Ovary (tissue), 3 donors: ENCODE measurements at regions not wholly inside any gene's neighbourhood (a gene's known extent, or its start where the extent isn't known, plus 50 kb on each side); places are given as distances from the start of the nearest gene placed in this dataset.

Experiments
- CTCF ChIP-seq, 3 donors: fragments of 450-650 bp in 2 of 3; fragments of 200-600 bp in 1 of 3; IDR thresholded peaks; one replicate each; pipeline versions ENCODE4 v1.5.1 to v1.8.0; 2016 to 2022; ENCODE audit warnings: antibody characterized with exemption in 3 of 3, mild to moderate bottlenecking in 1 of 3
- EP300 ChIP-seq: sonication (generic); formaldehyde crosslinking; IDR thresholded peaks from one replicate; pipeline ENCODE4 v1.6.1; 2017; ENCODE audit warnings: antibody characterized with exemption
- POLR2A ChIP-seq: fragments of 450-650 bp; IDR thresholded peaks from one replicate; pipeline ENCODE4 v1.6.1; 2017; ENCODE audit warnings: antibody characterized with exemption, mild to moderate bottlenecking, moderate library complexity
- donor health status: DM: no; HTN: no; CAD: no.

- TF ChIP-seq CTCF (IDR thresholded peaks at IDR 0.05) (no peak), POLR2A (no peak), EP300 (no peak)
Observed at GRCh38 chr11:10941871-10942270, 84.0 kb upstream of the ZBED5 start.
